ENCODE measurements at regions not wholly inside any gene's neighbourhood (a gene's known extent, or its start where the extent isn't known, plus 50 kb on each side); places are given as distances from the start of the nearest gene placed in this dataset.

DNA sequence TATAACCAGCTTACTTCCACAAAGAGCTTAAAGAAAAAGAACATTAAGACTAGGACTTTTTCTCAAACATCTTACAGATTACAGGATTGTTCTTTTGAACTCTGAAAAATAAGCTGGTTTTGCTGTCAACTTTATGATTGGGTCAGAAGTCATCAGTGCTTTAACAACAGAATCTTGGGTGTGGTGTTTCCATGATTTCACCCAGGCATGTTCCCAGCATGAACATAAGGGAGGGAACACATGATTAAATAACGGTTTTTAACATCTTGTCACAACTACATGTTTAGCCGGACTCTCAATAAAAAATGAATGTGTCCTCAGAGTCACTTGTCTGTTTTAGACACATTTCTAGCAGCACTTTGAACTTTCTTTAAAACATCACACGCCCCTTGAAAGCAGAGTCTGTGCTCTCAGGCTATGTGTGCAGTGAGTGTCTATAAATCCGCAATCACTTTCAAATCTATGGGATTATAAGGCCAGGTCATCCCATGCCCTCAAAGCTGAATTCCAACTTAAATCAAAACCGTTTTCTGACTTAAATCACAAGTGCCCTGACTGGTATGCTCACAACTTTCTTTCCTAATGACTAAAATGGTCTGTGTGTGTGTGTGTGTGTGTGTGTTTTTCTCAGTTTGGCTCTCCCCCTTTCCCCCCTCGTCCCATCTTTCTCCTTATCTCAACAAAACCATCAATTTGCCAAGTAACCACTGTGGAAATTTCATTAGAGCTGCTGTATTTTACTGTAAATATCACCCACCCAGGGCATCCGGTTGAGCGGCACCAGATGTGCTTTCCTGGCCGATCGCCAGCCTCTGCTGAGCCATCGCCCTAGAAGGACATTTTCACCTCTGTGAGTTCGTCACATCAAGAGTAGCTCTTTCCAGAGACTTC lies 216.8 kb upstream of the DTNBP1 start:
- peak; percentile 90 for DNase-seq (ENCODE audit: low spot score)

DNA sequence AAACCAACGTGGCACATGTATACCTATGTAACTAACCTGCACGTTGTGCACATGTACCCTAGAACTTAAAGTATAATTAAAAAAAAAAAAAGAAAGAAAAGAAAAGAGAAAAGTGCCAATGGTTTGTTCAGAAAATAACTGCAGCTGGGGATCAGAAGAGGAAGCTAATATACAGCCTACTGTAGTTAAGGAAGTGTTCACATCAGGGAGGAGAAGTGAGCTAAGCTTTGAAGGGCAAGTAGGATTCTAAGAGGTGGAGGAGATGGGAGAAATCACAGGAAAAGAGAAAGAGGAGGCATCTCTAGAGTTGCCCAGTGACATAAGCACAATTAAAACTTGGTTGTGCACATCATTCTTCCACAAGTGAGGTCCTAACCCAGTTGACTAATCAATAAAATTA lies 214.4 kb upstream of the DTNBP1 start:
- DNase-seq (ENCODE audit: low spot score), result no peak

- DNase-seq (ENCODE audit: low spot score), result no peak
Observed at GRCh38 chr6:15876406-15876805, 213.6 kb upstream of the DTNBP1 start.

GRCh38 chr6:15875797-15876196 lies 213.0 kb upstream of the DTNBP1 start:
- no peak for DNase-seq (ENCODE audit: low spot score)

DNA sequence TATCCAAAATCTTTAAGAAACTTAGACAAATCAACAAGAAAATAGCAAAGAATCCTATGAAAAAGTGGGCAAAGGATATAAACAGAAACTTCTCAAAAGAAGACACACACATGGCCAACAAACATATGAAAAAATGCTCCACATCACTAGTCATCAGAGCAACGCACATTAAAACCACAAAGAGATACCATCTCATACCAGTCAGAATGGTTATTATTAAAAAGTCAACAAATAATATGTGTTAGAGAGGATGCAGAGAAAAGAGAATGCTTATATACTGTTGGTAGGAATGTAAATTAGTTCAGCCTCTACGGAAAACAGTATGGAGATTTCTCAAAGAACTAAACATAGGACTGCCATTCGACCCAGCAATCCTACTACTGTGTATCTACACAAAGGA lies 212.0 kb upstream of the DTNBP1 start:
- no peak for DNase-seq (ENCODE audit: low spot score)

DNA sequence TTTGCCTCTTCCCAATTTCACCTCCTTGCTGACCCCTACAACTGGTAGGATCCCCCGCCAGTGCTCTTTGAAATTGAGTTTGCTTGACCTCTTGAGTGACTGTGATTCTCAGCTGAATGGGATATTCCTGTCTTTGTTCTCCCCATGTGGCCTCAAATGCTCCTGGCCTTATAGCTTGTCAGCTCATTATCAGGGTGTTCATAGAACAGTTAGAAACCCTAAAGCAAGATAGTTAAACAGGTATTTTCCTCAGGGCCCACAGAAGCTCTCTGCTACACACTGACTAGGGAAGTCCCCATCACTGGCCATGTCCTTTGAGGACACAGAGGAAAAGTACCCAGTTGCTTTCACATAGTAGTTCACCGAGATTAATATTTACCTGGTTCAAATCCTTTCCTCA lies 211.5 kb upstream of the DTNBP1 start:
- DNase-seq (ENCODE audit: low spot score), result no peak

- DNase-seq (ENCODE audit: low spot score), result no peak
Observed at GRCh38 chr6:15872241-15873103, 209.6 kb upstream of the DTNBP1 start.

GRCh38 chr6:15871276-15871675 lies 208.4 kb upstream of the DTNBP1 start:
- DNase-seq (ENCODE audit: low spot score), result no peak

GRCh38 chr6:15870333-15871043 lies 207.7 kb upstream of the DTNBP1 start:
- DNase-seq (ENCODE audit: low spot score), result no peak

DNA sequence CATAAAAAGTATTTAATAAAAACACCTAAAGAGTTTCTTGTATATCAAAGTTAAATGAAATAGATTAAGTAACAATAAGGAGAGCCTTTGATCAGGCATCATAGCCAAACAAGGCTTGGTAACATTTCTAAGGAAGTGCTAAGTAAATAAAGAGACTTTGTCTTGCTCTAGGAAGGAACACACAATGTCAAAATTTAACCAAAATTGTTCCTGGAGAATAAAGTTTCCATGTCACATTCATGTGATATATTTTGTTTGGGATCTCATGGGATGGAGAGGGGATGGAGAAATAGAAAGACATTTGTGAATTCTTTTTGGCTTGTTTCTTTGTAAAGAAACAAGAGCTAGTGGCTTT lies 201.9 kb upstream of the DTNBP1 start:
- no peak for DNase-seq (ENCODE audit: low spot score)

DNA sequence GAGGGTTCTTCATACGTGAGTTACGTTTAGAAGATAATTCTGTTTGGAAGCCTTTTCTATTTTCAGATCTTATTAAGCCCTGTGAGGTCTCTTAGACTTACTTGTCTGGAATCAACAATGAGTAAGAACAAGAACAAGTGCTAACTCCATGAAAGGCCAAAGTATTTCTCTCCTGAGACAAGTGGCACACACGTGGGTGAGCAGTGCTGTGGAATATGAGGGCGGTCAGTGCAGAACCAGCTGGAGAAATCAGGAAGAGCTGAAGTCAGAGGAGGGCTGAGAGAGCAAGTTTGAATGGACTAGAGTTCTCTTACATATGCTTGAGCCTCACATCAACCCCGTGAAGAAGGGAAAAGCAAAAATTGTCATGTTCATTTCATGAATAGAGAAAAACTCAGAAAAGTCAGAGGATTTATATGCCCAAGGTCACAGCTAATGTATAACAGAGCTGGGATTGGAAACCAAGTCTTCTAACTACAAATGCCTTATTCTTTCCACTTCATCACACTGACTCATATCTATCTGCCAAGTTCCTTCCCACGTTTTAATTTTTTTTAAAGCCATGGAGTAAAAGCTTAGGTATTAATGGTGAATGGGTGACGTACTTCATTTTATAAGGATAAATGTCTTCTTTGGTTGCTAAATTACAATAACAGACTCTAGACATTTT lies 201.3 kb upstream of the DTNBP1 start:
- DNase-seq (ENCODE audit: low spot score), result no peak

GRCh38 chr6:15862810-15863209 lies 200.0 kb upstream of the DTNBP1 start:
- DNase-seq (ENCODE audit: low spot score), result no peak

GRCh38 chr6:15861486-15861885 lies 198.7 kb upstream of the DTNBP1 start:
- DNase-seq (ENCODE audit: low spot score), result no peak

GRCh38 chr6:15854826-15855710 lies 192.2 kb upstream of the DTNBP1 start:
- no peak for DNase-seq (ENCODE audit: low spot score)

DNA sequence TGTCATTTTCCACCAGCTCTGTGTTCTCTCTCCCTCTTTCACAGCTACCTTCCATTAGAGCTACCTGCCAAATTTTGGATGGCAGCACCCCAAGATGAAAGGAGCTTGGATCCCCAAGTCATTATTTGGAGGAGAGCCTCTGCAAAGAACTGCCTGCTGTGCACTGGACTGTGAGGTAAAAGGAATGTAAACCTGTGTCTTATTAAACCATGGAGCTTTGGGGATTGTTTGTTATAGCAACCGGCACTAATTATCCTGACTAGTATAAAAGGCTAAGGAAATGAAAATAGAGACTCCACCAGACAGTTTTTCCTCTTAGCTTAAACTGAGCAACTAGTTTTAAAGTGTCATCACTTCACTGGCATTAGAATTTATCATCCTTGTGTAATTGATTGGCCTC lies 191.6 kb upstream of the DTNBP1 start:
- no peak for DNase-seq (ENCODE audit: low spot score)

DNA sequence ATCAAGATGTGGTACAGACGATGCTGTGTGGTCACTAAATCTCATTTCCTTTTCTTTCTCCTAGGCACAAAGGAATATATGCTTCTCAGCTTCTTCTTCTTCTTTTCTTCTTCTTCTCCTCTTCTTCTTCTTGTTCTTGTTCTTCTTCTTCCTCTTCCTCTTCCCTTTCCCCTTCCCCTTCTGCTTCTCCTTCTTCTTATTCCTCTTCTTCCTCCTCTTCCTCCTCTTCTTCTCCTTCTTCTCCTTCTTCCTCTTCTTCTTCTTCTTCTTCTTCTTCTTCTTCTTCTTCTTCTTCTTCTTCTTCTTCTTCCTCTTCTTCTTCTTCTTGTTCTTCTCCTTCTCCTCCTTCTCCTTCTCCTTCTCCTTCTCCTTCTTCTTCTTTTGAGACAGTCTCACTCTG lies 190.4 kb upstream of the DTNBP1 start:
- DNase-seq (ENCODE audit: low spot score), result no peak

GRCh38 chr6:15852289-15852688 lies 189.5 kb upstream of the DTNBP1 start:
- no peak for DNase-seq (ENCODE audit: low spot score)

DNA sequence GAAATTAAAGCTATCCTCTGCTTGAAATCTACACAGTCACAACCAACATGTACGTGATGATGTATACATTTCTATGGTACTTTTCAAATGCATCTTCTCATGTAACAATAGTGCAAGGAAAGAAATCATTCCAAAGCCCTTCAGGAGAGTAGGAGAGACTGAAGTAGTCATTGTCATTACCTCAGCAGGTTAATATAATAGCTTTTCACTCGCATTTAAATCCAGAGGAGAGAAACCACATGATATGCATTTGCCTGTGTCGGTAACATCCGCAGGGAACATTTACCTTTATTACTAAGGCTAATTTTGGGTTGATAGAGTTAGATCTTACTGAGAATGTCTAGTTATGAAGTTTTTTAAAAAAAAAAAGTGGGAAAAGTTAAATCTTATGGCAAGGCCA lies 186.6 kb upstream of the DTNBP1 start:
- DNase-seq (ENCODE audit: low spot score), result no peak

GRCh38 chr6:15845492-15845891 lies 182.7 kb upstream of the DTNBP1 start:
- DNase-seq (ENCODE audit: low spot score), result no peak

DNA sequence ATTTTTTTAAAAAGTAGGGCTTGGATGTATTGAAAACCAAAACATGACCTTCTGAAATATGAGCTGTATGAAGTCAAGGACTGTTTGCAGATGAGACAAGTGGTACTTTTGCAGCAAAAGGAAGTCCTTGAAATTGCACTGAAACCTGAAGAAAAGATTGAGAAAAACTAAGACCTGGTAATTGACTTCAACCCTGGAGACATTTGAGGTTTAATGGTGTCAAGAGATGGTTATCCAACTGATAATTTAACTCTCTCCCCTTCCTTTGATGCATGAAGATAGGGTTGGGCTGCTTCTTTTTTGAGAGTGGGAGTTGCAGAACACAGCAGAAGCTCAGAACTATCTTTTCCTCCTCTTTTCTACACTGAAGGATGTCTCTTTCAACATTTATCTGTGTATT lies 180.9 kb upstream of the DTNBP1 start:
- DNase-seq (ENCODE audit: low spot score), result no peak

DNA sequence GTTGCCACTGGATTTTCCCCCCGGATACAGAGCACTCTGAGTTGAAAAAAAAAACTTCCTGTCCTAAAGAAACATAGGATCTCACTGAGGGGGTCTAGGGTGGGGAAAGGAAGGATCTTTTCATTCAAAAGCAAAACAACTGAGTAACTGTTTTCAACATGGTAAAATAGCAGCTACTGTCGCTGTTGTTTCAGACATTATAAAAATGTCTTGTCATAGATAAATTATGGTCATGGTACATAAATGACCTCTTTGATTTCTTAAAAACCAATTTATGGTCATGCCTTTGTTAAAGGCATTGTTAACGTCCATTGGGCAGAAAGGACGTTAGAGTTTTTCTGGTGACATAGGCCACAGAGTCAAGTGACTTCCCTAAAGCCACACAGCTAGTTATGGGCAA lies 180.4 kb upstream of the DTNBP1 start:
- DNase-seq (ENCODE audit: low spot score), result no peak
